ENCODE measurements at regions not wholly inside any gene's neighbourhood (a gene's known extent, or its start where the extent isn't known, plus 50 kb on each side); places are given as distances from the start of the nearest gene placed in this dataset.

DNA sequence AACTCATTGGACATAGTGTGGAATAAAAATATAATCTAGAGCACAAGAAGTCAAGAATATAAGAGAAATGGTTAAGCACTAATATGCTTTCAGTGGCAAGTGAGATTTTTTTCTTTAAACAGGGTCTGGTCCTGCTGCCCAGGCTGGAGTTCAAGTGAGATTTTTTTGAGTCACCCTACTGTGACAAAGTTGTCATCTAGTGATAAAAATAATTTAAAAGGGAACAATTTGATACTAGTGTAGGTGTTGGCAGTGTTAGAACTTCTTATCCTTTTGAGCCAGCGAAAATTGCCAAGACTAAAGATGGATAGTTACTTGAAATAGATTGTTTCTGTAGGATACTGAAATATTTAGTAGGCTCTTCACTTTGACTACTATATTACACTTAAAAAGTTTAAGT, 67.9 kb upstream of the TECRL start:
- H2BK15ac ChIP-seq (ENCODE audit: low read depth, low read length) = no peak overlapping the region
- no peak overlapping the region for H2AK5ac ChIP-seq (ENCODE audit: low read depth, low read length)
- no peak overlapping the region for H4K8ac ChIP-seq (ENCODE audit: low read depth in 2 of 2, low read length in 2 of 2)
- H2AFZ ChIP-seq (replicated peaks; ENCODE audit: low read length, poor library complexity) = no peak overlapping the region
- H2BK5ac ChIP-seq (ENCODE audit: low read depth, low read length, poor library complexity, severe bottlenecking) = no peak overlapping the region
- WGBS, 2 experiments (ENCODE audit: extremely low coverage in 2 of 2, insufficient read length in 1 of 2) = no CpG with 5 or more reads among the region's 1 CpG
- H2BK20ac ChIP-seq (ENCODE audit: low read depth, low read length) = no peak overlapping the region
- no peaks in the 10 kb centered on the region for H4K20me1 ChIP-seq (ENCODE audit: insufficient read depth, low read length)
- no peak overlapping the region for H3K4me2 ChIP-seq (ENCODE audit: low read depth, low read length)
- no peak overlapping the region for H3K18ac ChIP-seq (ENCODE audit: low read depth, low read length)
- ChIA-PET POLR2A (ENCODE audit: unreplicated experiment) (no interaction called here), CTCF (no interaction called here)
- H3K23ac ChIP-seq (ENCODE audit: low read depth, low read length) = no peak overlapping the region
- BruUV-seq (replicated peaks) = no TSS peak
- no peaks in the 10 kb centered on the region for H3K27me3 ChIP-seq (ENCODE audit: control insufficient read depth, insufficient read depth, low read length)
- no peak overlapping the region for H3K4me3 ChIP-seq (ENCODE audit: insufficient read depth, low read depth, low read length)
- H3K4ac ChIP-seq (ENCODE audit: low read depth, low read length) = no peak overlapping the region
- in situ Hi-C loops (cut with MboI; ENCODE audit: low sequenced_read_pairs) = no loop called here
- H4K91ac ChIP-seq (ENCODE audit: insufficient read depth, low read depth, low read length) = no peak overlapping the region
- no peak overlapping the region for H3K14ac ChIP-seq (replicated peaks; ENCODE audit: low read depth, low read length)
- H3K9me1 ChIP-seq (ENCODE audit: insufficient read depth, low read length) = no peaks in the 10 kb centered on the region
- peaks cover 12% of the 10 kb centered on the region for H3K9me3 ChIP-seq (ENCODE audit: control insufficient read depth, insufficient read depth, low read length)
- H3K56ac ChIP-seq (ENCODE audit: extremely low read depth, insufficient read depth, low read length) = no peak overlapping the region
- dilution Hi-C loops (cut with HindIII; ENCODE audit: low sequenced_read_pairs, unreplicated experiment) = no loop called here
- H3K36me3 ChIP-seq (ENCODE audit: control insufficient read depth, insufficient read depth, low read length) = no peaks in the 10 kb centered on the region
- H3K27ac ChIP-seq (ENCODE audit: insufficient read depth, low read length) = no peak overlapping the region
- no peak for TF ChIP-seq SMC3 (IDR thresholded peaks at IDR 0.05; ENCODE audit: low read depth, low read length)
- H3K9ac ChIP-seq (ENCODE audit: low read depth, low read length) = no peak overlapping the region
- H4K5ac ChIP-seq (ENCODE audit: low read depth, low read length) = no peak overlapping the region
- no peaks in the 10 kb centered on the region for H3K79me1 ChIP-seq (ENCODE audit: low read depth in 1 of 2, low read length in 2 of 2)
- no peak overlapping the region for H2AK9ac ChIP-seq (replicated peaks; ENCODE audit: low read depth, low read length, poor library complexity)
- intact Hi-C loops (cut with micrococcal nuclease) = no loop called here
- H2BK120ac ChIP-seq (ENCODE audit: low read depth, low read length) = no peak overlapping the region
- ATAC-seq (ENCODE audit: low read depth) (no peak), DNase-seq (no peak)
- H3K4me1 ChIP-seq (ENCODE audit: control insufficient read depth, insufficient read depth, low read length) = no peaks in the 10 kb centered on the region

Data from IMR-90 (cell line).